WTC11 (cell line): ENCODE measurements at regions not wholly inside any gene's neighbourhood (a gene's known extent, or its start where the extent isn't known, plus 50 kb on each side); places are given as distances from the start of the nearest gene placed in this dataset.

Experiments used
- ATAC-seq: fragments of 200-7000 bp; cut with Tn5 transposase; 2 replicates; pipeline ENCODE4 v1.10.0; 2021; ENCODE audit warnings: mild to moderate bottlenecking, moderate library complexity
- CTCF ChIA-PET: fragments of 300-600 bp; sonication (Branson Sonifier 250); formaldehyde crosslinking; loops from one replicate; lab custom pipeline; 2021; ENCODE audit warnings: antibody characterized with exemption; lab: Charles Lee
- POLR2A ChIA-PET: fragments of 350-600 bp; sonication (Branson Sonifier 250); formaldehyde crosslinking; loops from one replicate; lab custom pipeline; 2021; ENCODE audit warnings: antibody characterized with exemption; lab: Charles Lee
- DNase-seq: peaks from one replicate; pipeline ENCODE4 v3.0.0; 2021; ENCODE audit warnings: low spot score
- H3K27ac Mint-ChIP-seq: 2 replicates; pipeline ENCODE4 v1.8.0; 2021; ENCODE audit warnings: mixed read lengths
- H3K27me3 Mint-ChIP-seq: 2 replicates; pipeline ENCODE4 v1.8.0; 2021; ENCODE audit warnings: low read depth, mild to moderate bottlenecking, moderate library complexity, mixed read lengths
- H3K36me3 Mint-ChIP-seq: 2 replicates; pipeline ENCODE4 v1.8.0; 2021; ENCODE audit warnings: mixed read lengths
- H3K4me1 Mint-ChIP-seq: 2 replicates; pipeline ENCODE4 v1.8.0; 2022; ENCODE audit warnings: mixed read lengths
- H3K4me3 Mint-ChIP-seq: 2 replicates; pipeline ENCODE4 v1.8.0; 2021; ENCODE audit warnings: mild to moderate bottlenecking, moderate library complexity, mixed read lengths
- H3K9me3 Mint-ChIP-seq: 2 replicates; pipeline ENCODE4 v1.8.0; 2021; ENCODE audit warnings: mixed read lengths
- CDX4 ChIP-seq: fragments of 250-450 bp; sonication (Bioruptor Pico); IDR thresholded peaks from 2 replicates; pipeline ENCODE4 v1.9.0; 2021; ENCODE audit warnings: moderate library complexity, mild to moderate bottlenecking, inconsistent platforms, borderline replicate concordance
- CREM ChIP-seq: sonication (generic); formaldehyde crosslinking; IDR thresholded peaks from 2 replicates; pipeline ENCODE4 v1.8.1; 2022; ENCODE audit warnings: mild to moderate bottlenecking, missing genetic modification reagents, moderate library complexity
- EMX1 ChIP-seq: fragments of 250-450 bp; sonication (Bioruptor Pico); IDR thresholded peaks from 2 replicates; pipeline ENCODE4 v1.8.0; 2021; ENCODE audit warnings: mild to moderate bottlenecking
- ESRRA ChIP-seq: sonication (generic); formaldehyde crosslinking; IDR thresholded peaks from 2 replicates; pipeline ENCODE4 v1.8.1; 2022; ENCODE audit warnings: mild to moderate bottlenecking, missing genetic modification reagents, borderline replicate concordance
- FOXK1 ChIP-seq: sonication (generic); formaldehyde crosslinking; IDR thresholded peaks from 2 replicates; pipeline ENCODE4 v1.8.0; 2022; ENCODE audit warnings: mild to moderate bottlenecking, moderate library complexity, missing genetic modification reagents
- GABPB1 ChIP-seq: sonication (generic); formaldehyde crosslinking; IDR thresholded peaks from 2 replicates; pipeline ENCODE4 v1.8.1; 2023; ENCODE audit warnings: mild to moderate bottlenecking, missing genetic modification reagents
- GRHL2 ChIP-seq: fragments of 250-450 bp; sonication (Bioruptor Pico); IDR thresholded peaks from 2 replicates; pipeline ENCODE4 v1.8.0; 2022; ENCODE audit warnings: mild to moderate bottlenecking, moderate library complexity; ENCODE audit not compliant: insufficient replicate concordance, severe bottlenecking
- HMGXB4 ChIP-seq: sonication (generic); formaldehyde crosslinking; IDR thresholded peaks from 2 replicates; pipeline ENCODE4 v1.8.1; 2023; ENCODE audit warnings: mild to moderate bottlenecking, moderate library complexity, missing genetic modification reagents
- JAZF1 ChIP-seq: fragments of 250-450 bp; sonication (Bioruptor Pico); IDR thresholded peaks from 2 replicates; pipeline ENCODE4 v1.9.0; 2021; ENCODE audit warnings: moderate library complexity, mild to moderate bottlenecking, inconsistent platforms
- MAX ChIP-seq: sonication (generic); formaldehyde crosslinking; IDR thresholded peaks from 2 replicates; pipeline ENCODE4 v1.8.0; 2022; ENCODE audit warnings: mild to moderate bottlenecking, missing genetic modification reagents
- MXD4 ChIP-seq: fragments of 250-450 bp; sonication (Bioruptor Pico); IDR thresholded peaks from 2 replicates; pipeline ENCODE4 v1.8.0; 2021; ENCODE audit warnings: mild to moderate bottlenecking, moderate library complexity, borderline replicate concordance
- NFE2L1 ChIP-seq: sonication (generic); formaldehyde crosslinking; IDR thresholded peaks from 2 replicates; pipeline ENCODE4 v1.8.1; 2023; ENCODE audit warnings: missing genetic modification reagents
- NFYB ChIP-seq: sonication (generic); formaldehyde crosslinking; conservative IDR thresholded peaks from 2 replicates; pipeline ENCODE4 v1.8.0; 2022; ENCODE audit warnings: low read depth, missing genetic modification reagents
- NR2C2 ChIP-seq: sonication (generic); formaldehyde crosslinking; IDR thresholded peaks from 2 replicates; pipeline ENCODE4 v1.8.0; 2022; ENCODE audit warnings: mild to moderate bottlenecking, missing genetic modification reagents
- NR3C1 ChIP-seq: sonication (generic); formaldehyde crosslinking; conservative IDR thresholded peaks from 2 replicates; pipeline ENCODE4 v1.8.1; 2023; ENCODE audit warnings: low read depth, mild to moderate bottlenecking, missing genetic modification reagents
- PRRX2 ChIP-seq: fragments of 250-450 bp; sonication (Bioruptor Pico); IDR thresholded peaks from 2 replicates; pipeline ENCODE4 v1.8.0; 2021; ENCODE audit warnings: mild to moderate bottlenecking
- TEAD4 ChIP-seq: sonication (generic); formaldehyde crosslinking; IDR thresholded peaks from 2 replicates; pipeline ENCODE4 v1.8.0; 2022; ENCODE audit warnings: mild to moderate bottlenecking, missing genetic modification reagents
- ZBTB21 ChIP-seq: sonication (generic); formaldehyde crosslinking; IDR thresholded peaks from 2 replicates; pipeline ENCODE4 v1.8.1; 2023; ENCODE audit warnings: mild to moderate bottlenecking, missing genetic modification reagents, borderline replicate concordance
- ZMAT4 ChIP-seq: fragments of 250-450 bp; sonication (Bioruptor Pico); IDR thresholded peaks from 2 replicates; pipeline ENCODE4 v1.9.0; 2021; ENCODE audit warnings: mild to moderate bottlenecking
- ZNF121 ChIP-seq: sonication (generic); formaldehyde crosslinking; IDR thresholded peaks from 2 replicates; pipeline ENCODE4 v1.8.0; 2023; ENCODE audit warnings: missing genetic modification reagents
- ZNF138 ChIP-seq: sonication (generic); formaldehyde crosslinking; conservative IDR thresholded peaks from 2 replicates; pipeline ENCODE4 v1.8.1; 2022; ENCODE audit warnings: mild to moderate bottlenecking, moderate library complexity, missing genetic modification reagents
- ZNF263 ChIP-seq: sonication (generic); formaldehyde crosslinking; IDR thresholded peaks from 2 replicates; pipeline ENCODE4 v1.8.1; 2022; ENCODE audit warnings: low read depth, mild to moderate bottlenecking, moderate library complexity, missing genetic modification reagents
- ZNF396 ChIP-seq: fragments of 250-450 bp; sonication (Bioruptor Pico); IDR thresholded peaks from 2 replicates; pipeline ENCODE4 v1.8.0; 2021; ENCODE audit warnings: mild to moderate bottlenecking, moderate library complexity, borderline replicate concordance
- ZNF416 ChIP-seq: fragments of 250-450 bp; sonication (Bioruptor Pico); IDR thresholded peaks from 2 replicates; pipeline ENCODE4 v1.9.0; 2021; ENCODE audit warnings: mild to moderate bottlenecking, inconsistent platforms
- ZNF512 ChIP-seq: sonication (generic); formaldehyde crosslinking; IDR thresholded peaks from 2 replicates; pipeline ENCODE4 v1.8.1; 2022; ENCODE audit warnings: missing genetic modification reagents, borderline replicate concordance
- ZNF532 ChIP-seq: fragments of 250-450 bp; sonication (Bioruptor Pico); IDR thresholded peaks from 2 replicates; pipeline ENCODE4 v1.9.0; 2021; ENCODE audit warnings: mild to moderate bottlenecking, borderline replicate concordance

- CTCF ChIA-PET: no interaction called here
- no peak for ATAC-seq
- H3K9me3 Mint-ChIP-seq: peaks cover 32% of the 10 kb centered on the region
These were observed 891.1 kb downstream of the USP25 start for GRCh38 chr21:16620786-16621320.

GRCh38 chr21:16624479-16625118 is 888.2 kb upstream of the CXADR start:
- ATAC-seq: no peak
- TF ChIP-seq ZNF532 (CRISPR knock-in tag): no peak
- no peak for TF ChIP-seq PRRX2 (CRISPR knock-in tag)
- no peak for TF ChIP-seq ZNF396 (CRISPR knock-in tag)
- no peak for TF ChIP-seq MXD4 (CRISPR knock-in tag)
- no peak for TF ChIP-seq JAZF1 (CRISPR knock-in tag)
- TF ChIP-seq ZNF263 (CRISPR knock-in tag): no peak
- no peak for TF ChIP-seq HMGXB4 (CRISPR knock-in tag)
- no peak for TF ChIP-seq NFE2L1 (CRISPR knock-in tag)
- TF ChIP-seq MAX (CRISPR knock-in tag): no peak
- TF ChIP-seq FOXK1 (CRISPR knock-in tag): no peak
- TF ChIP-seq CREM (CRISPR knock-in tag): no peak
- TF ChIP-seq NFYB (CRISPR knock-in tag): no peak
- TF ChIP-seq NR3C1 (CRISPR knock-in tag): no peak

More at GRCh38 chr21:16620786-16621320, 891.1 kb downstream of the USP25 start:
- POLR2A ChIA-PET: no interaction called here
- TF ChIP-seq NR2C2 (no peak), EMX1 (no peak), CDX4 (no peak), ZNF138 (no peak), ZBTB21 (CRISPR knock-in tag) (no peak), ESRRA (CRISPR knock-in tag) (no peak), ZNF512 (CRISPR knock-in tag) (no peak), TEAD4 (CRISPR knock-in tag) (no peak), FOXK1 (CRISPR knock-in tag) (no peak), NFYB (CRISPR knock-in tag) (no peak), ZNF416 (CRISPR knock-in tag) (no peak), ZMAT4 (CRISPR knock-in tag) (no peak), ZNF121 (no peak), GABPB1 (CRISPR knock-in tag) (no peak), PRRX2 (CRISPR knock-in tag) (no peak), GRHL2 (no peak)
- Mint-ChIP-seq H3K4me3 (no peak overlapping the region), H3K27me3 (no peaks in the 10 kb centered on the region), H3K36me3 (peaks cover 18% of the 10 kb centered on the region), H3K27ac (no peak overlapping the region), H3K4me1 (peaks cover 9% of the 10 kb centered on the region)
- DNase-seq: no peak

More at GRCh38 chr21:16624479-16625118, 888.2 kb upstream of the CXADR start:
- Mint-ChIP-seq H3K4me3 (no peak overlapping the region), H3K4me1 (peaks cover 4% of the 10 kb centered on the region), H3K9me3 (peaks cover 8% of the 10 kb centered on the region), H3K36me3 (peaks cover 6% of the 10 kb centered on the region), H3K27me3 (no peaks in the 10 kb centered on the region), H3K27ac (no peak overlapping the region)
- CTCF ChIA-PET: no interaction called here
- DNase-seq: no peak
- POLR2A ChIA-PET: no interaction called here
